ENCODE measurements at regions not wholly inside any gene's neighbourhood (a gene's known extent, or its start where the extent isn't known, plus 50 kb on each side); places are given as distances from the start of the nearest gene placed in this dataset.

- H3K36me3 ChIP-seq (ENCODE audit: control insufficient read depth, insufficient read depth, low read length): no peaks in the 10 kb centered on the region
- peak; percentile 31 for DNase-seq
- no peak overlapping the region for H3K27ac ChIP-seq (ENCODE audit: low read length)
- H3K4me3 ChIP-seq (ENCODE audit: low read length): no peak overlapping the region
- H3K27me3 ChIP-seq (ENCODE audit: control insufficient read depth, insufficient read depth, low read length): no peaks in the 10 kb centered on the region
- H3K4me1 ChIP-seq (ENCODE audit: control insufficient read depth, insufficient read depth, low read length): no peaks in the 10 kb centered on the region
- H3K9me3 ChIP-seq (replicated peaks; ENCODE audit: control insufficient read depth, low read depth, low read length): no peaks in the 10 kb centered on the region
- WGBS (ENCODE audit: insufficient coverage): 72% methylated on average over 2 of the region's 3 CpGs
Observed at GRCh38 chr17:52837492-52837891, 679.0 kb upstream of the CA10 start.

DNA sequence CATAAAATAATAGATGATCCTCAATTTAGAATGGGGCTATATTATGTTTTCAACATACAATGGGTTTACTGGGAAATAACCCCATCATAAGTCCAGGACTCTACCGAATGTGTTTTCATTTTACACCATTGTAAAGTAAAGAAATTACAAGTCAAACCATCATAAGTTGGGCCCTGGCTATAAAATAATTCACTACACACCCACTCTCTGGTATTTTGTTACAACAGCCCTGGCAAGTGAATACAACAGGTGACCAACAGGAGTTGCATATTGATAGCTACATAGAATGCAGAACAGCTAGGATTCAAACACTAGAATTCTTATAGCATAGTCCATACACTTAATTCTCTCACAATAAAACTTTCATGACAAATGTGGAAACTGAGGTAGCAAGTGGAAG is 673.0 kb upstream of the CA10 start:
- no CpG with 5 or more reads among the region's 1 CpG for WGBS (ENCODE audit: insufficient coverage)

GRCh38 chr17:52828621-52829020 is 670.1 kb upstream of the CA10 start:
- 91% methylated on average over 10 of the region's 11 CpGs for WGBS (ENCODE audit: insufficient coverage)
- Histone ChIP-seq H3K9me3 (replicated peaks; ENCODE audit: control insufficient read depth, low read depth, low read length) (no peaks in the 10 kb centered on the region), H3K4me1 (ENCODE audit: control insufficient read depth, insufficient read depth, low read length) (no peaks in the 10 kb centered on the region), H3K27ac (ENCODE audit: low read length) (no peak overlapping the region), H3K4me3 (ENCODE audit: low read length) (no peak overlapping the region), H3K36me3 (ENCODE audit: control insufficient read depth, insufficient read depth, low read length) (no peaks in the 10 kb centered on the region), H3K27me3 (ENCODE audit: control insufficient read depth, insufficient read depth, low read length) (no peaks in the 10 kb centered on the region)
- no peak for DNase-seq

More for the DNA sequence above, 673.0 kb upstream of the CA10 start:
- Histone ChIP-seq H3K27me3 (ENCODE audit: control insufficient read depth, insufficient read depth, low read length) (no peaks in the 10 kb centered on the region), H3K4me1 (ENCODE audit: control insufficient read depth, insufficient read depth, low read length) (no peaks in the 10 kb centered on the region), H3K9me3 (replicated peaks; ENCODE audit: control insufficient read depth, low read depth, low read length) (no peaks in the 10 kb centered on the region), H3K36me3 (ENCODE audit: control insufficient read depth, insufficient read depth, low read length) (no peaks in the 10 kb centered on the region), H3K4me3 (ENCODE audit: low read length) (no peak overlapping the region), H3K27ac (ENCODE audit: low read length) (no peak overlapping the region)
- DNase-seq: no peak

GRCh38 chr17:52827526-52827925 is 669.0 kb upstream of the CA10 start:
- Histone ChIP-seq H3K4me1 (ENCODE audit: control insufficient read depth, insufficient read depth, low read length) (no peaks in the 10 kb centered on the region), H3K4me3 (ENCODE audit: low read length) (no peak overlapping the region), H3K27me3 (ENCODE audit: control insufficient read depth, insufficient read depth, low read length) (no peaks in the 10 kb centered on the region), H3K9me3 (replicated peaks; ENCODE audit: control insufficient read depth, low read depth, low read length) (no peaks in the 10 kb centered on the region), H3K36me3 (ENCODE audit: control insufficient read depth, insufficient read depth, low read length) (no peaks in the 10 kb centered on the region), H3K27ac (ENCODE audit: low read length) (no peak overlapping the region)
- no CpG with 5 or more reads among the region's 8 CpGs for WGBS (ENCODE audit: insufficient coverage)
- no peak for DNase-seq

DNA sequence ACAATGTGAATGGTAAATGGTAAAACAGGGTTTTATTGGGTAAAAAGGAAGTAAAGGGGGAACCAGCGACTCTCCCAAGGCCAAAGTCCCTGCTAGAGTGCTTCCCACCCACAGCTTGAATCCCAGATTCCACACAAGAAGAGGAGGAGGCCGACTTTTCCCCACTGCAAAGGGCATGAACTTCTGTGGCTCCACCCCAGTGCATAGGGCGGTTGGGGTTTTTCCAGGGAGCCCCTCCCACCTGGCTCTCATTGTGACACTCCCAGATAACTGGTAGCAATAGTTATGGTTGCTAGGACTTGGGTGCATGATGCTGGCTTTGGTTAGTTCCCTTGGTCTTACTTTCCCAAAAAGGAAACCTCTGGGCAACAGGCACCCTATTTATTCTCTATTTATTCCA is 666.0 kb upstream of the CA10 start:
- Histone ChIP-seq H3K4me3 (ENCODE audit: low read length) (no peak overlapping the region), H3K36me3 (ENCODE audit: control insufficient read depth, insufficient read depth, low read length) (no peaks in the 10 kb centered on the region), H3K4me1 (ENCODE audit: control insufficient read depth, insufficient read depth, low read length) (no peaks in the 10 kb centered on the region), H3K27ac (ENCODE audit: low read length) (no peak overlapping the region), H3K9me3 (replicated peaks; ENCODE audit: control insufficient read depth, low read depth, low read length) (no peaks in the 10 kb centered on the region), H3K27me3 (ENCODE audit: control insufficient read depth, insufficient read depth, low read length) (no peaks in the 10 kb centered on the region)
- no CpG with 5 or more reads among the region's 3 CpGs for WGBS (ENCODE audit: insufficient coverage)
- DNase-seq: no peak

GRCh38 chr17:52823155-52823554 is 664.6 kb upstream of the CA10 start:
- no peak overlapping the region for H3K4me3 ChIP-seq (ENCODE audit: low read length)
- DNase-seq: peak; percentile 26
- H3K27me3 ChIP-seq (ENCODE audit: control insufficient read depth, insufficient read depth, low read length): no peaks in the 10 kb centered on the region
- H3K27ac ChIP-seq (ENCODE audit: low read length): no peak overlapping the region
- H3K9me3 ChIP-seq (replicated peaks; ENCODE audit: control insufficient read depth, low read depth, low read length): no peaks in the 10 kb centered on the region
- no peaks in the 10 kb centered on the region for H3K4me1 ChIP-seq (ENCODE audit: control insufficient read depth, insufficient read depth, low read length)
- no peaks in the 10 kb centered on the region for H3K36me3 ChIP-seq (ENCODE audit: control insufficient read depth, insufficient read depth, low read length)

DNA sequence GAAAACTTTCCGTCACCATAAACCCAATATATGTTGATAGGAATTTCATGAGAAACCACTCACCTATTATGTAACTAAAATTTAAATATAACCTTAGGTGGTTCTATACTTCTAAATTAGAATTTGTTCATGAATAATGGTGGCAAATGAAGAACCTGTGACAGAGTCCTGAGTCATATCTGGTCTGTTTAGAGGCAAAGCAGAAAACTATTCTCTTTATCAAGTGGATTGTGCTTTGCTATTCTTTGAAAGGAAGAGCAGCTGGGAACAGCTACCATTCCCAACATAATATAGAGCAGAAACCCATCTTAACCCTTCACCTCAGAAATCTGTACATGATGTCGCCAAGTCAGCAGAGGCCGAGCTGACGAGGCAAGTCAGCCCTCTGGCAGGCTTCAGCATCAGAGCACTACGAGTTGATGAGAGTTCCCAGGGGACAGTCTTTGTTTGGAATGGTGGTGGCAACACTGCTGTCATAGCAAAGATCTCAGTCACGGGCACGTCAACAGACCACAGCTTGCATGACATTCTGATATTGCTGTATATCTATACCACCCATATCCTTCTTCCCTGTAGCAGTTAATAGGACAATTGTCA is 631.9 kb upstream of the CA10 start:
- Histone ChIP-seq H3K27ac (ENCODE audit: low read length) (no peak overlapping the region), H3K36me3 (ENCODE audit: control insufficient read depth, insufficient read depth, low read length) (no peaks in the 10 kb centered on the region), H3K4me3 (ENCODE audit: low read length) (no peak overlapping the region), H3K9me3 (replicated peaks; ENCODE audit: control insufficient read depth, low read depth, low read length) (no peaks in the 10 kb centered on the region), H3K27me3 (ENCODE audit: control insufficient read depth, insufficient read depth, low read length) (no peaks in the 10 kb centered on the region), H3K4me1 (ENCODE audit: control insufficient read depth, insufficient read depth, low read length) (peaks cover 3% of the 10 kb centered on the region)
- WGBS (ENCODE audit: insufficient coverage): 47% methylated on average over 4 of the region's 7 CpGs
- peak; percentile 17 for DNase-seq

DNA sequence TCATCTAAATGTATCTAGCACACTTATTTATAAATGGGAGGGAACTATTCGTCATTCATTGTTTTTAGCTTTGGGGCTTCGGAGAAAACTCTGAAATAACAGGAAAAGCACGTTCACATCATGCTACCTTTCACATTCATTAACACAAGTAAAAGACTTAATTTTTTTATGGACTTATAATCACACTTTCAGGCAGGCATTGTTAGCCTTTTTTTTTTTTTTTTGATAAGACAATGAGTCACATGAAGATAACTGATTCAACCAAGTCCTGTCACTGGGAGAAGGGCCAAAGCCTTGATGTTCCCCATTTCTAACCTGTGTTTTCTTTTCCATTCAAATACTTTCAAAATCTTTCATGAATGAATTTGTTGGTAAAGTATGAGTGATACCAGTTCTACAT is 631.3 kb upstream of the CA10 start:
- Histone ChIP-seq H3K36me3 (ENCODE audit: control insufficient read depth, insufficient read depth, low read length) (no peaks in the 10 kb centered on the region), H3K27ac (ENCODE audit: low read length) (no peak overlapping the region), H3K4me1 (ENCODE audit: control insufficient read depth, insufficient read depth, low read length) (peaks cover 3% of the 10 kb centered on the region), H3K9me3 (replicated peaks; ENCODE audit: control insufficient read depth, low read depth, low read length) (no peaks in the 10 kb centered on the region), H3K4me3 (ENCODE audit: low read length) (no peak overlapping the region), H3K27me3 (ENCODE audit: control insufficient read depth, insufficient read depth, low read length) (no peaks in the 10 kb centered on the region)
- WGBS (ENCODE audit: insufficient coverage): no CpG with 5 or more reads among the region's 3 CpGs
- no peak for DNase-seq

DNA sequence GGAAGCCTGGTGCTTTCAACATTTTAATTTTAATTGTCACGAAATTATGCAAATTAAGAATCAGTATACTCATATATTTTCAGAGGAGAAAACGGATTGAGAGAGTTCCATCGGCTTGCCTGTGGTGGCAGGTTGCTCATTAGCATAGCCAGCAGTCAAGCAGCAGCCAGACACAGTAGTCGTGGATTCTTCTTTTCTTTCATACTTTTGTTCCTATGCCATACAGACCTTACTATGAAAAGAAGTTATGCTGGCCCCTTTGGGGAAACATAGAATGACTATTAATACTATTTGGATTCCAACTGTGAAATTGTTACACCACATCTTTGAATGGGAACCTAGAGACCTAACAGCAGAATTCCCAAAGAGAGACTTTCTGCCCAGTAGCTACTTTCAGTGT is 617.7 kb upstream of the CA10 start:
- H3K4me1 ChIP-seq (ENCODE audit: control insufficient read depth, insufficient read depth, low read length): no peaks in the 10 kb centered on the region
- H3K9me3 ChIP-seq (replicated peaks; ENCODE audit: control insufficient read depth, low read depth, low read length): no peaks in the 10 kb centered on the region
- H3K27ac ChIP-seq (ENCODE audit: low read length): no peak overlapping the region
- WGBS (ENCODE audit: insufficient coverage): no CpG with 5 or more reads among the region's 4 CpGs
- H3K27me3 ChIP-seq (ENCODE audit: control insufficient read depth, insufficient read depth, low read length): no peaks in the 10 kb centered on the region
- DNase-seq: no peak
- no peak overlapping the region for H3K4me3 ChIP-seq (ENCODE audit: low read length)
- H3K36me3 ChIP-seq (ENCODE audit: control insufficient read depth, insufficient read depth, low read length): no peaks in the 10 kb centered on the region

DNA sequence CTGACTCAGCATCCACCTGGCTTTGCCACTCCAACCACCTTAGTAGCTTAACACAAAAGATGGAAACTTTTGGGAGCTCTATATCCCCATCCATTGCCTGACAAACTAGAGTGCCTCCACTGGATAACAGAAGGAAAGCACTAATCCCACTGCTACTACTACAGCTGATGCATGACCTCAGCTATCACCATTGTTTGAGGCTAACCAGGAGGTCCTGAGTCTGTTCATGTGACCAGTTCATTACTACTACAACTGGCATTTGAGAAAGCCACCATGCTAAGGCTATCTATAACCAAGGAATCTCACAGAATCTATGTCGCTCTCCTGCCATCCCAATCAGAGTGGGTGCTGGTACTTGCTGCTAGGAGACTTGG is 604.3 kb upstream of the CA10 start:
- H3K27ac ChIP-seq (ENCODE audit: low read length): no peak overlapping the region
- DNase-seq: no peak
- H3K36me3 ChIP-seq (ENCODE audit: control insufficient read depth, insufficient read depth, low read length): no peaks in the 10 kb centered on the region
- H3K9me3 ChIP-seq (replicated peaks; ENCODE audit: control insufficient read depth, low read depth, low read length): peaks cover 3% of the 10 kb centered on the region
- WGBS (ENCODE audit: insufficient coverage): no CpG with 5 or more reads among the region's 1 CpG
- no peaks in the 10 kb centered on the region for H3K27me3 ChIP-seq (ENCODE audit: control insufficient read depth, insufficient read depth, low read length)
- H3K4me1 ChIP-seq (ENCODE audit: control insufficient read depth, insufficient read depth, low read length): peaks cover 16% of the 10 kb centered on the region
- no peak overlapping the region for H3K4me3 ChIP-seq (ENCODE audit: low read length)

DNA sequence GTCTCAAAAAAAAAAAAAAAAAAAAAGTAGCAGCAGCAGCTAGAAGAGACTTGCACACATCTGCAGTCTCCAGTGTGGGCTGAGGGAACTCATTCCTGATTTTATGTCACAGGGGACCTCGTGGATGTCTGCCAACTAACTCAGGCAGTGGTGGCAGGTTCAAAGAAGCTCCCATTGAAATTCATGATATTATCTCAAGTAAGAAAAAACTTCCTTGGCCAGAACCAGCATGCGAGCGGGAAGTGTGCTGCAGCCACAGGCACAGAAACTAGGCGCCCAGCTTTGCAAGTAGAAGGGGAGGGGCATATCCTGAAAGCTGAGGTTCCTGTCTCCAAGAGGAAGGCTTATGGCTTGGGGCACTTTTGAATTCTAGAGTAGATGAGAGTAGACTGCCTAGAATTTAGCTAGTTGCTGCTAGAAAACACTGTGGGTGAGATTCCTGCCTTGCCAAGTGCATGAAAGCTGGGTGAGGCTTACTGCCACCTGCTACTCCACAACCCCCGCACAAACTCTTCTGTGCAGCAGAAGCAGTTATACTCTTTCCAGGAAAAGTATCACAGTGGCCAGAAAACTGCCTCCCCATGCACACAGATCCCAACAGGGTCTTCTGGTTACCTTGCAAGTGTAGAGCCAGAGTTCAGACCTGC is 603.8 kb upstream of the CA10 start:
- no peak overlapping the region for H3K27ac ChIP-seq (ENCODE audit: low read length)
- WGBS (ENCODE audit: insufficient coverage): 73% methylated on average over 4 of the region's 5 CpGs
- H3K9me3 ChIP-seq (replicated peaks; ENCODE audit: control insufficient read depth, low read depth, low read length): peaks cover 3% of the 10 kb centered on the region
- H3K4me3 ChIP-seq (ENCODE audit: low read length): no peak overlapping the region
- H3K27me3 ChIP-seq (ENCODE audit: control insufficient read depth, insufficient read depth, low read length): no peaks in the 10 kb centered on the region
- no peaks in the 10 kb centered on the region for H3K36me3 ChIP-seq (ENCODE audit: control insufficient read depth, insufficient read depth, low read length)
- DNase-seq: peak; percentile 27
- H3K4me1 ChIP-seq (ENCODE audit: control insufficient read depth, insufficient read depth, low read length): peaks cover 16% of the 10 kb centered on the region

All from muscle of leg (tissue), 3 donors.